HG02588 (cell line): ENCODE measurements at regions not wholly inside any gene's neighbourhood (a gene's known extent, or its start where the extent isn't known, plus 50 kb on each side); places are given as distances from the start of the nearest gene placed in this dataset.
"Not testable (repeated sequence)": the region's sequence is repeated elsewhere in the genome, so short reads cannot be mapped to it uniquely, and the experiment has no call there.

Experiments used
- ATAC-seq: cut with Tn5 transposase; IDR thresholded peaks from one replicate; pipeline ENCODE4 v1.9.1; 2021; ENCODE audit warnings: mild to moderate bottlenecking, moderate library complexity; ENCODE audit not compliant: unreplicated experiment

- ATAC-seq: no peak
Observed at GRCh38 chr2:11950896-11951295, 204.5 kb downstream of the LPIN1 start.

GRCh38 chr2:11951492-11951891, 205.1 kb downstream of the LPIN1 start:
- not testable (repeated sequence) for ATAC-seq

DNA sequence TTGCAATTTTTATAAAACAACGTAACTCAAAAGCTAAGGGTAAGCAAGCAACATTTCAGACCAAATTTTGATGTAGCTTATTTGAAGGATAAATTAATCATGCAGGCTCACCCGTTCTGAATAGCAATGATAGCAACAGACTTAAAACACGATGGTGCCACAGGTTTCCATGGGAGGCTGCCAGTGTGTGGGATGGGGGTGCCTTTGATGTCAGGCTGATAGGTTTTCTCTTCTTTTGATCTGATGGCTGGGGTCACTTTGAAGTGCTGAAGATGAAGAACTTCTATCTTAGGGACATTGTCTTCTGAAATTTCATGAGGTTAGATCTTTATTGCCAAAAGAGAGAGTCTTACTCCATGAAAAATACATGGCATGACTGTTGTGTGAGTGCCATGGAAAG, 206.8 kb downstream of the LPIN1 start:
- ATAC-seq: no peak

- ATAC-seq: no peak
Observed at GRCh38 chr2:11955314-11955713, 208.9 kb downstream of the LPIN1 start.

GRCh38 chr2:11955884-11956291, 209.5 kb downstream of the LPIN1 start:
- no peak for ATAC-seq

GRCh38 chr2:11962707-11963328, 216.4 kb downstream of the LPIN1 start:
- ATAC-seq: no peak

DNA sequence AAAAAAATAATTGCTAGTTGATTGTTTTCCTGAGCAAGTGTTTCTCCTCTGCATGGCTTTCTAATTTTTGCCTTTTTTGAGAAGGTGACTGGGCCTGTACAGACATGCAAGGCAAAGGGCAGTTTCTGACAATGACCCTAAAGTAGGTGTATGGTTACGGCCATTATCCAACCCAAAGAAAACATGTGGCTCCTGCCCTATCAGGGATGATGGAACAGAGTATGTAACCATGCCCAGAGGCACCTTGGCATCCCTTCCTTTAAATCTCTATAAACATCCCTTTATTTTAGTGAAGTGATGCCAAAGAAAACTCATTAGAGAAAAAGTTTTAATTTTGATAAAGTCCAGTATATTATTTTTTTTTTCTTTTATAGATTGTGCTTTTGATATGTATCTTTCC, 217.5 kb downstream of the LPIN1 start:
- no peak for ATAC-seq

DNA sequence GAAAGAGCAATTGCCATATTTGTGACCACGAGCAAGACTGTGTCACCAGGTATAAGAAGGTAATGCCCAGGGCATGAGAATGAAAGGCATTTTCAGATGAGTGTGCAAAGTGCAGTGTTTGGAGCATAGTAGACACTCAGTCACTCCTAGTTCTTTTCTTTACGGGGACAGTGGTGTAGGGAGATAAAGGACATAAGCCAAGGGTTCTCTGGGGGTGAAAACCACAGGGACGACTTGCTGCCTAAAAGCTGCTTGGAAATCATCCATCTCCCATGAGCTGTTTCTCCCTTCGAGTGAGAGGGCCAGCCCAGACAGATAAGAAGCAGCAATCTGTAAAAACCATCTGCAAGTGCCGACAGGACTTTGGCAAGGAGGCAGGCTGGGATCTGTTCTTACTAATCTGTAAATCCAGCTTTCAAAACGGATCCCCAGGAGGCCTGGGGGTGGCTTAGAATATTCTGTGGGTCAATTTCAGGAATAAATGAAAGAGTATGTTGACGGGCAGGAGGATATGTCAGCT, 221.6 kb downstream of the LPIN1 start:
- ATAC-seq: no peak

DNA sequence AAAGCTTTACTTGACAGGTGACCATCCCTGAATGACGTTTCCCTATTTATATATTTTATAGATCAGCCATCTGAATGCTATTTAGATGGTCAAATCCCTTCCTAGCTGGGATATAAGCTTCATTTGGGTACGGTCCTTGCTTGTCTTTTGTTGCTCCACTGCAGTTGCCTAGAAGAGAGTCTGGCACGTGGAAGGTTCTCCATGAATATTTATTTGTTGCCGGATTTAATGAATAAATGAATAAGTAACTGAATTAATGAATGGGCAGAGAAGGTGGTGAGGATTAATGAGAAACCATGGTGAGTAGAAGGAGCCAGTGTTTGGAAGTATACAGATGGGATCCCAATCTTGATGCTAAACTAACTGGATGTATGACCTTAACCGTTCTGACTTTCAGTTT, 222.1 kb downstream of the LPIN1 start:
- no peak for ATAC-seq

DNA sequence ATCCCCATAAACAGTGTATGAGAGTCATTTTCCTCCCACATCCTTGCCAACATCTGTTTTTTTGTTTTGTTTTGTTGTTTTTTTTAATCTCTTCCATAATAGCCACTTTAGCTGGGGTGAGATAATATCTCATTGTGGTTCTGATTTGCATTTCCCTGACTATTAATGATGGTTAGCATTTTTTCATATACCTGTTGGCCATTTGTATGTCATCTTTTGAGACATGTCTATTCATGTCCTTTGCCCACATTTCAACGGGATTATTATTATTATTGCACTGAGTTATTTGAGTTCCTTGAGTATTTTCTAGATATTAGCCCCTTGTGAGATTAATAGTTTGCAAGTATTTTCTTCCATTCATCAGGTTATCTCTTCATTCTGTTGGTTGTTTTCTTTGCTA, 223.3 kb downstream of the LPIN1 start:
- ATAC-seq: no peak

DNA sequence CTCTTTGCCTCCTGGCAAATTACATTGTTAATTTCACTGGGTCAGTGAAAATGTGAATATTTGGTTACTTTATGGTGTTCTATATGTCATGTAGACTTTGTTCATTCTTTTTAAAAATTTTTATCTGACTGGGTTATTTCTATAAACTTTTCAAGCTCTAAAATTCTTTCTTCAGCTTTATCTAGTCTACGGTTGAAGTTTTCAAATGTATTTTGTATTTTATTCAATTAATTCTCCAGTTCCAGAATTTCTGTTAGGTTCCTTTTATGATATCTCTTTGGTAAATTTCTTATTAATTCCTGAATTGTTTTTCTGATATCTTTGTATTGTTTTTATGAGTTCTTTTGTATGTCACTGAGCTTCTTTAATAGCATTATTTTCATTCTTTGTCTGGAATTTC, 228.1 kb downstream of the LPIN1 start:
- ATAC-seq: no peak

DNA sequence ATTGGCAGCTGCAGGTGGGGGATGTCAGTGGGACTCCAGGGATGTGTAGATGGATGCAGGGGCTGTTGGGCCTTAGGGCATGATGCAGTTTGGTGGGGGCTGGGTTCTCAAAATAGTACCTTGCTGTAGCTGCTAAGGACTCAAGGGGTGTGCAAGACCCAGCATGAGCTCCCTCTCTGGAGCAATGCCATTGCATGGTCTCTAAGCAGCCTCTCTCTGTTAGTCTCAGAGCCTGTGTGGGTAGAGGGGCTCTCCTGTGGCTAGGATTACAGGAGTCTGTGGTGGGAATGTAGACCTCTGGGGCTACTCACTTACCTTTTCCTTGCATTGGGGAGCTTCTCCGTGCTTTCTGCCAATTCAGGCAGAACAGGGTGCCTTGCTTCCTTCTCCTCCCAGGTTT, 228.9 kb downstream of the LPIN1 start:
- ATAC-seq: no peak

- ATAC-seq: no peak
Observed at GRCh38 chr2:11976073-11976472, 229.6 kb downstream of the LPIN1 start.

GRCh38 chr2:11977766-11978524, 231.5 kb downstream of the LPIN1 start:
- no peak for ATAC-seq

DNA sequence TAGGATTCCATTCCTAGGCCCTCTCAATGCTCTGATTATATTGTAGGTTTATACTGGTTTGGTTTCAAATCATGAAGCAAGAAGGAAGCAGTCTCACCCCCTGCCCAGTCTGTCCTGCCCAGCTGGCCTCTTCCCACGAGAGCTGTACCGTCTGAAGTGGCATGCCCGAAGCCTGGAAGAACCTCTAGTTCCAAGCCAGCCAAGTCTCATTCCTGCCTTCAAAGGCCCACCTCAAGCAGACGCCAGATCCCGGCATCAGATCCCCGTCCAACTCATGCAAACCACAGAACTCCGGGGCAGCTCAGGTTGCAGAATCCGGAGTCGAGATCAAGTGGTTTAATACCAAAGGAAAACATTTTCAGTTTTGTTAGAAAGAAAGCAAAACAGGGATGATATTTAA, 234.4 kb downstream of the LPIN1 start:
- no peak for ATAC-seq

GRCh38 chr2:11983401-11983800, 237.0 kb downstream of the LPIN1 start:
- ATAC-seq: no peak

DNA sequence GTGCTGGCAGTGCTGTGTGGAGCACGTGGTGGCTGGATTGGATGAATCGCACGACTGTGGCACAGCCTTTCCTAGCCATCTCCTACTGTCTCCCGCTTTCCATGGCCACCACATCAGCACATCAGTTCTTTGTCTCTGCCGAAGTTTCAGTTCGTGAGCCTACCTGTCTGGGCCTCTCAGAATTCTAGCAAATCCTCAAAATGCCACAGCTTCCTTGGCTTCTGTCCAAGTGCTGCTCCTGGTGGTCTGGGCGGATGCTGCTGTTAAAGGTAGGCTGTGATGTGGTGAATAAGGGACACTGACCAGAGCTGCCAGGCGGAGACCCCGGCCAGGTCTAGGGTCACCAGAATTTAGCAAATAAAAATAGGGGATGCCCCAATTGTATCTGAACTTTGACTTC, 237.4 kb downstream of the LPIN1 start:
- ATAC-seq: no peak

DNA sequence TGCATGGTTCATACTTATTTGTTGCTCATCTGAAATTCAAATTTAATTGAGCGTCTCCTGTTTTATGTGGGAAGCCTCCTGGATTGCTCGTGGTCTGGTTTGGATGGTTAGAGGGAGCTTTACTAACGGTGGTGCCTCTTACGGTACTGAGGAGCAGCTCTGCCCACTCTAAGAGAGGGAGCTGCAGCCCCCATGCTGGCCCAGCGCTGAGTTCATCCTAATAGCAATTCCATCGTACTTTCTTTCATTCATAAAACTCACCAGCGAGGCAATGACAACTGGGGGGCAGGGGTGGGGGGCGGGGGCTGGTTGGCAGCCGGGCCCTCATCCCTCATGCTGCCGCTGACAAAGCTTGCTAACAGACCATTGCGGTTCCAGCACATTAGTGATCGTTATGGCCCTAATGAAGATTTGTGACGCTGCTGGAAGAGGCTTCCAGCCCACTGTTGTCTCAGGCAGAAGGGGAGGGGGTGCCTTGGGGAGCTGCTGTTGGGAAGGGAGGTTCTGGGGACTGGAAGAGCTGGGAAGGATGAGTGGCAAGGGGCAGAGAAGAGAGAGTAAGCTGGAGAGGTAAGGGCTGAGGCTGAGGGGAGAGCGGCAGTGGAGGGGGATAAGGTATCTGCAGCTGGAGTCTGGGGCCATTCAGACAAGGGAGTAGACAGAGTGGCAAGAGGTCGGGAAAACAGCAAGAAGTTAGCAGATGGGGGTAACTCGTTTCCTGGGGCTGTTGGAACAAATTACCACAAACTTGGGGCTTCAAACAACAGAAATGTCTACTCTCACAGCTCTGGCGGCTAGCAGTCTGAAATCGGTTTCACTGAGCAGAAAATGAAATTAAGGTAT, 238.1 kb downstream of the LPIN1 start:
- ATAC-seq: no peak

DNA sequence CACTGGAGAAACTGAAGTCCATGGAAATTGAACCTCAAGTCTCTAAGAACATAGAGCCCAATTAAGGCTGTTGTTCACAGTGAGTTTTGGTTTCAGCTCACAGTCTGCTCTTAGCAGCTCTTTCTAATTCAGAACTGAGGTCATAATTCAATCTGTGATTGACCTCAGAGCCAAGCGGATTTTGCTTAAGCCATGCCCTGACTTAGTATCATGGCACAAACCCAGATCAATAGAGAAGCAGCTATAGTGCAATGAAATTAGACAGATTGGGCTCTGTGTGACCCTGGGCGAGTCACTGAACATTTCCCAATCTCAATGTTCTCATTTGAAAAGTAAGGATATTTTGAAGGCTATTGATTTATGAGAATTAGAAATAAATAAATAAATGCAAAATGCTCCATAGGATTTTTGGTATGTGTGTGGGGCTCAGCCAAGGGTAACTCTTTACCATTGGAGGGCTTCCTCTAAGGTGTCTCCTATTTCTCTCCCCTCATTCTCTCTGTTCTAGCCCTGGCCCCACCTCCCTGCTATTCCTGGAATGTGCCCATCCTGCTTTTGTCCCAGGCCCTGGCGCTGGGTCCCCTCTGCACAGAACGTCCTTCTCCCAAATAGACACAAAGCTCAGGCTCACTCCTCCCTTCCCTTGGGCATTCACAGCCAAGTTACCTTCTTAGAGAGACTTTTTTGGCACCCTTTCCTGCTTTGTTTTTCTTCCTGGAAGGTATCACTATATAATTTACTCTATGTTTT, 239.6 kb downstream of the LPIN1 start:
- no peak for ATAC-seq

DNA sequence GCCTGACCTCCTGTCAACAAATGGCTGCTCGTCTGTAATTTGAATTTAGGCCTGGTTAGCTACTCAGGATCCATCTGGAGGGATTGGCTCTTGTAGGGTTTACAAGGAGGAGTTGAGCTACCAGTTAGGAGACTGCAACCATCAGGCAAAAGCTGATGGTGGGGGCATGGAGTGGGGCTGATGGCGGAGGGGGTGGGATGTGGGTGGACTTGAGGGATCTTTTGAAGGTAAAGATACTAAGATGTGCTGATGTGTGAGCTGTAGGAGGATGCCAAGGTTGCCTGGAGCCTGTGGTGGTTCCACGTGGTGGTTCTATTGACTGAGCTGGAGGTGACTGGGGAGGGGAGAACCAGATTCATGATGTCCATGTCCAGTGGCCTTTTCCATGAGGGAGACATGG, 240.7 kb downstream of the LPIN1 start:
- no peak for ATAC-seq
